ENCODE measurements at regions not wholly inside any gene's neighbourhood (a gene's known extent, or its start where the extent isn't known, plus 50 kb on each side); places are given as distances from the start of the nearest gene placed in this dataset.

DNA sequence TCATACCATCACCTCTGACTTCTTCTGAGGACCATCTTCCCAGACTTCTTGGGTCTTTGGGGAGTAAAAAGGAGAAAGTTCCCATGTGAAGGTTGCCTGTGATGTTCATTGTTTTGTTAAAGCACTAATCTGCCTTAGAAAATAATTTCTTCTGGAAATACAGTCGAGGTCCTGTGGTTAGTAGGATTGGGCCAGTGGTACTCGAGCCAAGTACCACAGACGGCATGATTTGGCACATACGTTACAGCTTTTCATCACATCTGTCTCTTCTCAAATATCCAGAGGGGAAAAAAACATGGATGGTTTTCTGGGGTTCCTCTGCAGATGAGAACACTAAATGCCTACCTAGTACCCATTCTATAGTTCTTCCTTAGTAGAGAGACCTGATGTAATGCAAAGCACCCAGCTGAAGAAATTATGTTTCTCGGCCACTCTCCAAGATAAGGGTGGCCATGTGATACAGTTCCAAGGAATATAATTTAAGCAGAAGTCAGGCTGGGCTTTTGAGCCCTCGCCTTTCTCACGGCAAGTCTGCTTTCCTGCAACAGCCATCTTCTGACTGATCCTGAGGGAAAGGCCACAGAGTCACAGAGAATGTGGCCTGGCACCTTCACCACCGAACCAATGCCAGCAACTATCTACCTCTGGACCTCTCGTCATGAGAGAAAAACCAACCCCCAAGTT is 161.0 kb downstream of the RNF152 start:
- no peak overlapping the region for H2BK120ac ChIP-seq (ENCODE audit: low read depth, low read length, poor library complexity, severe bottlenecking)

More for the DNA sequence above, 161.0 kb downstream of the RNF152 start:
- no peak overlapping the region for H3K56ac ChIP-seq (ENCODE audit: insufficient read length, low read depth, low read length)
- H2BK15ac ChIP-seq (ENCODE audit: low read depth, low read length) = no peak overlapping the region
- no peak overlapping the region for H2BK20ac ChIP-seq (ENCODE audit: low read depth, low read length, poor library complexity, severe bottlenecking)
- H3K4ac ChIP-seq (ENCODE audit: low read depth, low read length) = no peak overlapping the region
- no peaks in the 10 kb centered on the region for H4K20me1 ChIP-seq (ENCODE audit: control insufficient read depth, insufficient read depth, insufficient read length)
- no peak overlapping the region for H3K23ac ChIP-seq (ENCODE audit: insufficient read length, low read depth, low read length)
- H3K27me3 ChIP-seq (ENCODE audit: insufficient read depth, low read length) = no peaks in the 10 kb centered on the region
- H3K4me3 Mint-ChIP-seq = no peak overlapping the region
- no peaks in the 10 kb centered on the region; the same call in 1 of the 2 replicates for H3K27me3 Mint-ChIP-seq (ENCODE audit: low read depth)
- H2BK5ac ChIP-seq (ENCODE audit: insufficient read length, low read length) = no peak overlapping the region
- H3K9ac ChIP-seq (ENCODE audit: extremely low read depth, insufficient read length, low read length) = no peak overlapping the region
- peaks cover 6% of the 10 kb centered on the region in 2 experiments; a peak in 3 of 4 replicates for H3K4me1 Mint-ChIP-seq
- H3K36me3 Mint-ChIP-seq (ENCODE audit: insufficient read depth in 1 of 3, low read depth in 3 of 3) = peaks cover 0 to 4% (median 4%) of the 10 kb centered on the region in 3 experiments; a peak in 2 of 7 replicates
- H2AFZ ChIP-seq (ENCODE audit: low read length) = no peak overlapping the region
- H2AK5ac ChIP-seq (ENCODE audit: insufficient read length, low read length) = no peak overlapping the region
- no peak overlapping the region for H3K18ac ChIP-seq (ENCODE audit: insufficient read length, low read depth, low read length)
- no peak overlapping the region for H4K5ac ChIP-seq (ENCODE audit: insufficient read length, low read depth, low read length)
- H4K91ac ChIP-seq (ENCODE audit: insufficient read length, low read depth, low read length) = no peak overlapping the region
- TF ChIP-seq CTCF (conservative IDR thresholded peaks at IDR 0.05) = no peak
- no CpG with 5 or more reads among the region's 9 CpGs for WGBS (ENCODE audit: extremely low coverage, insufficient read length, low lambda C conversion rate)
- no peak overlapping the region for H3K14ac ChIP-seq (ENCODE audit: insufficient read depth, low read length)
- no peak overlapping the region for H3T11ph ChIP-seq (ENCODE audit: low read length)
- no peaks in the 10 kb centered on the region for H3K79me1 ChIP-seq (ENCODE audit: insufficient read depth, low read depth, low read length, poor library complexity, severe bottlenecking)
- H3K4me2 ChIP-seq (ENCODE audit: insufficient read depth, insufficient read length, low read length) = no peak overlapping the region
- no peaks in the 10 kb centered on the region for H3K9me3 ChIP-seq (ENCODE audit: control insufficient read depth, low read depth, low read length)
- no peak overlapping the region for H2BK12ac ChIP-seq (ENCODE audit: insufficient read length, low read depth, low read length)
- H3K27ac ChIP-seq (ENCODE audit: insufficient read length, low read depth, low read length) = no peak overlapping the region
- H3K9me3 Mint-ChIP-seq = peaks cover 2 to 4% of the 10 kb centered on the region in 2 experiments; a peak in 4 of 5 replicates
- no peaks in the 10 kb centered on the region for H3K4me1 ChIP-seq (ENCODE audit: insufficient read depth, low read length)
- no peak for DNase-seq
- H3K23me2 ChIP-seq (ENCODE audit: insufficient read length, low read depth, low read length, poor library complexity, severe bottlenecking) = no peaks in the 10 kb centered on the region
- H3K27ac Mint-ChIP-seq = no peak overlapping the region; a peak in 1 of 7 replicates
- H4K8ac ChIP-seq (replicated peaks; ENCODE audit: insufficient read length, low read depth, low read length) = no peak overlapping the region
- H3K79me2 ChIP-seq (ENCODE audit: insufficient read depth, low read length) = no peaks in the 10 kb centered on the region
